ENCODE measurements at regions not wholly inside any gene's neighbourhood (a gene's known extent, or its start where the extent isn't known, plus 50 kb on each side); places are given as distances from the start of the nearest gene placed in this dataset.

GRCh38 chr3:1805331-1805730 lies 293.3 kb upstream of the CNTN4 start:
- no peak for TF ChIP-seq POLR2AphosphoS5 (IDR thresholded peaks at IDR 0.05)
- TF ChIP-seq POLR2A (IDR thresholded peaks at IDR 0.05): no peak
- TF ChIP-seq, protein P1, sequence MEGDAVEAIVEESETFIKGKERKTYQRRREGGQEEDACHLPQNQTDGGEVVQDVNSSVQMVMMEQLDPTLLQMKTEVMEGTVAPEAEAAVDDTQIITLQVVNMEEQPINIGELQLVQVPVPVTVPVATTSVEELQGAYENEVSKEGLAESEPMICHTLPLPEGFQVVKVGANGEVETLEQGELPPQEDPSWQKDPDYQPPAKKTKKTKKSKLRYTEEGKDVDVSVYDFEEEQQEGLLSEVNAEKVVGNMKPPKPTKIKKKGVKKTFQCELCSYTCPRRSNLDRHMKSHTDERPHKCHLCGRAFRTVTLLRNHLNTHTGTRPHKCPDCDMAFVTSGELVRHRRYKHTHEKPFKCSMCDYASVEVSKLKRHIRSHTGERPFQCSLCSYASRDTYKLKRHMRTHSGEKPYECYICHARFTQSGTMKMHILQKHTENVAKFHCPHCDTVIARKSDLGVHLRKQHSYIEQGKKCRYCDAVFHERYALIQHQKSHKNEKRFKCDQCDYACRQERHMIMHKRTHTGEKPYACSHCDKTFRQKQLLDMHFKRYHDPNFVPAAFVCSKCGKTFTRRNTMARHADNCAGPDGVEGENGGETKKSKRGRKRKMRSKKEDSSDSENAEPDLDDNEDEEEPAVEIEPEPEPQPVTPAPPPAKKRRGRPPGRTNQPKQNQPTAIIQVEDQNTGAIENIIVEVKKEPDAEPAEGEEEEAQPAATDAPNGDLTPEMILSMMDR (IDR thresholded peaks at IDR 0.05): no peak
- TF ChIP-seq EP300 (IDR thresholded peaks at IDR 0.05): no peak
- 93% methylated on average over 2 of the region's 3 CpGs; no CpG with 5 or more reads in 1 of the 2 donors for WGBS, 2 donors (ENCODE audit: low coverage in 1 of 2)
- Histone ChIP-seq H3K27me3 (no peaks in the 10 kb centered on the region), H3K36me3 (no peaks in the 10 kb centered on the region), H3K4me3 (no peak overlapping the region), H3K4me1 (no peaks in the 10 kb centered on the region), H3K27ac (no peak overlapping the region), H3K9me3 (peaks cover 0 to 37% (median 0%) of the 10 kb centered on the region in 3 donors)
- no peak for ATAC-seq

DNA sequence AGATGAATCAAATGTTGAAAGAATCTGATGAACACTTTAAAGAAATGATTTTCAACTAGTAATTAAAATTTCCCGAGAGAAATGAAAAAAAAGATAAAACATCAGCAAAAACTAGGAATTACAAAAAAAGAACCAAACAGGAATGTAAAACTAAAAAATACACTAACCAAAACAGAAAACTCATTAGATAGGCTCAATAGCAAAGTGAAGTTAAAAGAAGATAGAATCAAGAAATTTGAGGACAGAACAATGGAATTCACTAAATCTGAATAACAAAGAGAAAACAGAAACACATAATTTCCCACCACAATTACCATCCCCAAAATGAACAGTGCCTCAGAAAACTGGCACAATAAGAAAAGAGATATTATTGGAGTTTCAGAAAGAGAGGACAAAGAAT lies 290.1 kb upstream of the CNTN4 start:
- Histone ChIP-seq H3K27ac (no peak overlapping the region), H3K9me3 (peaks cover 0 to 37% (median 0%) of the 10 kb centered on the region in 3 donors), H3K36me3 (no peaks in the 10 kb centered on the region), H3K4me3 (no peak overlapping the region), H3K27me3 (no peaks in the 10 kb centered on the region), H3K4me1 (no peaks in the 10 kb centered on the region)
- TF ChIP-seq EP300 (IDR thresholded peaks at IDR 0.05): no peak
- ATAC-seq: no peak
- WGBS, 2 donors (ENCODE audit: low coverage in 1 of 2): 67 to 82% methylated on average over 1 of the region's 1 CpG

GRCh38 chr3:1823867-1824266 lies 274.8 kb upstream of the CNTN4 start:
- no peaks in the 10 kb centered on the region for H3K27me3 ChIP-seq
- H3K4me3 ChIP-seq: no peak overlapping the region

GRCh38 chr3:1824359-1824758 lies 274.3 kb upstream of the CNTN4 start:
- TF ChIP-seq POLR2A (IDR thresholded peaks at IDR 0.05) (no peak), EP300 (IDR thresholded peaks at IDR 0.05) (no peak), POLR2AphosphoS5 (IDR thresholded peaks at IDR 0.05) (no peak)
- TF ChIP-seq, protein P1 (IDR thresholded peaks at IDR 0.05): no peak
- Histone ChIP-seq H3K9me3 (no peaks in the 10 kb centered on the region), H3K27ac (no peak overlapping the region), H3K4me1 (no peaks in the 10 kb centered on the region), H3K36me3 (no peaks in the 10 kb centered on the region), H3K27me3 (no peaks in the 10 kb centered on the region), H3K4me3 (no peak overlapping the region)
- WGBS, 2 donors (ENCODE audit: low coverage in 1 of 2): 43 to 54% methylated on average over 1 of the region's 1 CpG
- ATAC-seq: no peak

More at GRCh38 chr3:1823867-1824266, 274.8 kb upstream of the CNTN4 start:
- H3K27ac ChIP-seq: no peak overlapping the region
- ATAC-seq: no peak
- no peaks in the 10 kb centered on the region for H3K4me1 ChIP-seq
- H3K36me3 ChIP-seq: no peaks in the 10 kb centered on the region
- no peaks in the 10 kb centered on the region for H3K9me3 ChIP-seq
- 60 to 62% methylated on average over 5 of the region's 5 CpGs for WGBS, 2 donors (ENCODE audit: low coverage in 1 of 2)
- TF ChIP-seq POLR2AphosphoS5 (IDR thresholded peaks at IDR 0.05) (no peak), POLR2A (IDR thresholded peaks at IDR 0.05) (no peak), EP300 (IDR thresholded peaks at IDR 0.05) (no peak)
- TF ChIP-seq, protein P1 (IDR thresholded peaks at IDR 0.05): no peak

DNA sequence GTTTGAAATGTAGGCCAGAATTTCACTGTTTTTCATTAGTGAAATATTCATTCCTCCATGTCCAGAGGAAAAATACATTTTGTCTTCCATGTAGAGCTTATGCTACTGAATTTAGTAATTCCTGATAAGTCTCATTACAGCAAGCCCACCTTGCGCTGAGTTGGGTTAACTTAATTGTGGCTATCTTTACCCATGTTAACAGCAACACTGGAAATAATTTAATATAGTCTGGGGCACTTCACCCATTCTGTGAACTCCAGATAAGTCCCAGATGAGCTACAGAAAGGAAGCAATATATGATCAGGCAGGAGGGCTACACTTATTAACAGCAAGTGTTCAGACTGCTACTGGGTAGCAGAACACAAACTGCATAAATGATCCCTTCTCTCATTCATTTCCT lies 270.1 kb upstream of the CNTN4 start:
- Histone ChIP-seq H3K27ac (no peak overlapping the region), H3K27me3 (no peaks in the 10 kb centered on the region), H3K4me3 (no peak overlapping the region), H3K4me1 (no peaks in the 10 kb centered on the region), H3K9me3 (no peaks in the 10 kb centered on the region), H3K36me3 (no peaks in the 10 kb centered on the region)
- TF ChIP-seq, protein P1 (IDR thresholded peaks at IDR 0.05): no peak
- TF ChIP-seq EP300 (IDR thresholded peaks at IDR 0.05) (no peak), POLR2AphosphoS5 (IDR thresholded peaks at IDR 0.05) (no peak), POLR2A (IDR thresholded peaks at IDR 0.05) (no peak)
- WGBS, 2 donors (ENCODE audit: low coverage in 1 of 2): 93 to 100% methylated on average over 1 of the region's 1 CpG
- ATAC-seq: no peak

All from gastroesophageal sphincter (tissue), 4 donors.